H9 (cell line): ENCODE measurements at regions not wholly inside any gene's neighbourhood (a gene's known extent, or its start where the extent isn't known, plus 50 kb on each side); places are given as distances from the start of the nearest gene placed in this dataset.

Experiments used
- DNase-seq: peaks from one replicate; pipeline ENCODE4 v3.0.0-alpha.2; 2017
- H2AFZ ChIP-seq: one replicate; pipeline ENCODE4 v1.6.1; 2013; ENCODE audit warnings: mild to moderate bottlenecking, low read length, control low read depth, moderate library complexity
- H2AK5ac ChIP-seq: 2 replicates; pipeline ENCODE4 v1.6.1; 2013; ENCODE audit warnings: low read length, control low read depth, mixed read lengths; ENCODE audit not compliant: insufficient read length
- H2BK120ac ChIP-seq: one replicate; pipeline ENCODE4 v1.6.1; 2013; ENCODE audit warnings: low read depth, mild to moderate bottlenecking, low read length, control low read depth, inconsistent platforms; ENCODE audit not compliant: poor library complexity, severe bottlenecking
- H2BK12ac ChIP-seq: 2 replicates; pipeline ENCODE4 v1.6.1; 2013; ENCODE audit warnings: low read length, control low read depth, mixed read lengths, low read depth; ENCODE audit not compliant: insufficient read length
- H2BK15ac ChIP-seq: 2 replicates; pipeline ENCODE4 v1.6.1; 2013; ENCODE audit warnings: low read depth, low read length, control low read depth
- H2BK20ac ChIP-seq: one replicate; pipeline ENCODE4 v1.6.1; 2013; ENCODE audit warnings: low read depth, mild to moderate bottlenecking, low read length, control low read depth, inconsistent platforms; ENCODE audit not compliant: poor library complexity, severe bottlenecking
- H2BK5ac ChIP-seq: 2 replicates; pipeline ENCODE4 v1.6.1; 2013; ENCODE audit warnings: low read length, control low read depth, mixed read lengths; ENCODE audit not compliant: insufficient read length
- H3K14ac ChIP-seq: 2 replicates; pipeline ENCODE4 v1.6.1; 2013; ENCODE audit warnings: low read length, control low read depth; ENCODE audit not compliant: insufficient read depth
- H3K18ac ChIP-seq: 2 replicates; pipeline ENCODE4 v1.6.1; 2013; ENCODE audit warnings: low read depth, mild to moderate bottlenecking, mixed read lengths, low read length, control low read depth; ENCODE audit not compliant: insufficient read length
- H3K23ac ChIP-seq: 2 replicates; pipeline ENCODE4 v1.6.1; 2013; ENCODE audit warnings: low read length, control low read depth, mixed read lengths, low read depth; ENCODE audit not compliant: insufficient read length
- H3K23me2 ChIP-seq: 2 replicates; pipeline ENCODE4 v1.6.1; 2013; ENCODE audit warnings: low read depth, mild to moderate bottlenecking, mixed read lengths, low read length, control low read depth; ENCODE audit not compliant: insufficient read length, poor library complexity, severe bottlenecking
- H3K27ac ChIP-seq: 2 replicates; pipeline ENCODE4 v1.5.1; 2013; ENCODE audit warnings: low read length, control low read depth, mixed read lengths, low read depth; ENCODE audit not compliant: insufficient read length
- H3K27me3 ChIP-seq: 2 replicates; pipeline ENCODE4 v1.6.1; 2013; ENCODE audit warnings: low read length, control low read depth, inconsistent platforms; ENCODE audit not compliant: insufficient read depth
- H3K4ac ChIP-seq: 2 replicates; pipeline ENCODE4 v1.6.1; 2013; ENCODE audit warnings: low read depth, mild to moderate bottlenecking, control low read depth, inconsistent platforms, low read length, moderate library complexity
- H3K4me1 ChIP-seq: 2 replicates; pipeline ENCODE4 v1.6.1; 2013; ENCODE audit warnings: low read length, control low read depth, inconsistent platforms; ENCODE audit not compliant: insufficient read depth
- H3K4me2 ChIP-seq: 2 replicates; pipeline ENCODE4 v1.6.1; 2013; ENCODE audit warnings: low read length, control low read depth, mixed read lengths; ENCODE audit not compliant: insufficient read length, insufficient read depth
- H3K56ac ChIP-seq: 2 replicates; pipeline ENCODE4 v1.6.1; 2013; ENCODE audit warnings: low read depth, mild to moderate bottlenecking, mixed read lengths, low read length, control low read depth; ENCODE audit not compliant: insufficient read length
- H3K79me1 ChIP-seq: 2 replicates; pipeline ENCODE4 v1.6.1; 2013; ENCODE audit warnings: low read depth, mild to moderate bottlenecking, moderate library complexity, low read length, control low read depth, inconsistent platforms; ENCODE audit not compliant: insufficient read depth, poor library complexity, severe bottlenecking
- H3K79me2 ChIP-seq: 2 replicates; pipeline ENCODE4 v1.6.1; 2013; ENCODE audit warnings: low read length, control low read depth, inconsistent platforms; ENCODE audit not compliant: insufficient read depth
- H3K9ac ChIP-seq: 2 replicates; pipeline ENCODE4 v1.6.1; 2013; ENCODE audit warnings: low read length, control low read depth, mixed read lengths; ENCODE audit not compliant: insufficient read length; ENCODE audit errors: extremely low read depth
- H3K9me3 ChIP-seq: one replicate; pipeline ENCODE4 v1.6.1; 2013; ENCODE audit warnings: low read depth, low read length, inconsistent platforms; ENCODE audit not compliant: control insufficient read depth
- H3T11ph ChIP-seq: one replicate; pipeline ENCODE4 v1.6.1; 2013; ENCODE audit warnings: mild to moderate bottlenecking, low read length, control low read depth, inconsistent platforms
- H4K20me1 ChIP-seq: one replicate; pipeline ENCODE4 v1.6.1; 2013; ENCODE audit not compliant: control insufficient read depth, insufficient read length, insufficient read depth
- H4K5ac ChIP-seq: 2 replicates; pipeline ENCODE4 v1.6.1; 2013; ENCODE audit warnings: low read depth, mild to moderate bottlenecking, mixed read lengths, low read length, control low read depth; ENCODE audit not compliant: insufficient read length
- H4K8ac ChIP-seq: replicated peaks from 2 replicates; pipeline ENCODE4 v1.6.1; 2013; ENCODE audit warnings: low read length, control low read depth, mixed read lengths, low read depth; ENCODE audit not compliant: insufficient read length
- H4K91ac ChIP-seq: 2 replicates; pipeline ENCODE4 v1.6.1; 2013; ENCODE audit warnings: low read depth, mild to moderate bottlenecking, moderate library complexity, mixed read lengths, low read length, control low read depth; ENCODE audit not compliant: insufficient read length
- H3K27ac Mint-ChIP-seq, 3 experiments: 2 replicates in 2 of 3; 3 replicates in 1 of 3; pipeline ENCODE4 v1.8.0; 2020 to 2021; ENCODE audit warnings: mixed read lengths in 3 of 3, mild to moderate bottlenecking in 1 of 3, moderate library complexity in 1 of 3
- H3K27me3 Mint-ChIP-seq: 2 replicates; pipeline ENCODE4 v1.8.0; 2021; ENCODE audit warnings: low read depth, mild to moderate bottlenecking, moderate library complexity, mixed read lengths
- H3K36me3 Mint-ChIP-seq, 3 experiments: 2 replicates in 2 of 3; 3 replicates in 1 of 3; pipeline ENCODE4 v1.8.0; 2020 to 2021; ENCODE audit warnings: low read depth in 3 of 3, mixed read lengths in 3 of 3; ENCODE audit not compliant: insufficient read depth in 1 of 3
- H3K4me1 Mint-ChIP-seq, 2 experiments: 2 replicates each; pipeline ENCODE4 v1.8.0; 2020; ENCODE audit warnings: mixed read lengths in 2 of 2
- H3K4me3 Mint-ChIP-seq, 2 experiments: 2 replicates in 1 of 2; 3 replicates in 1 of 2; pipeline ENCODE4 v1.8.0; 2020 to 2021; ENCODE audit warnings: mild to moderate bottlenecking in 2 of 2, mixed read lengths in 2 of 2, moderate library complexity in 1 of 2
- H3K9me3 Mint-ChIP-seq, 2 experiments: 2 replicates in 1 of 2; 3 replicates in 1 of 2; pipeline ENCODE4 v1.8.0; 2020; ENCODE audit warnings: mild to moderate bottlenecking in 2 of 2, mixed read lengths in 2 of 2, moderate library complexity in 1 of 2
- WGBS: extraction: QIAGEN DNeasy Blood & Tissue Kit; methylation state at CpG from one replicate; pipeline ENCODE4 v1.1.7; 2013; ENCODE audit warnings: missing lambda C conversion rate, low lambda C conversion rate, mixed read lengths; ENCODE audit not compliant: insufficient read length; ENCODE audit errors: extremely low coverage; 5-methylcytosine and 5-hydroxymethylcytosine counted together
- TF ChIP-seq, protein P1 (sequence below): fragments of 200-600 bp; sonication (generic); conservative IDR thresholded peaks from 3 replicates; pipeline ENCODE4 v1.8.0; 2021; ENCODE audit warnings: antibody characterized with exemption, mild to moderate bottlenecking

DNA sequence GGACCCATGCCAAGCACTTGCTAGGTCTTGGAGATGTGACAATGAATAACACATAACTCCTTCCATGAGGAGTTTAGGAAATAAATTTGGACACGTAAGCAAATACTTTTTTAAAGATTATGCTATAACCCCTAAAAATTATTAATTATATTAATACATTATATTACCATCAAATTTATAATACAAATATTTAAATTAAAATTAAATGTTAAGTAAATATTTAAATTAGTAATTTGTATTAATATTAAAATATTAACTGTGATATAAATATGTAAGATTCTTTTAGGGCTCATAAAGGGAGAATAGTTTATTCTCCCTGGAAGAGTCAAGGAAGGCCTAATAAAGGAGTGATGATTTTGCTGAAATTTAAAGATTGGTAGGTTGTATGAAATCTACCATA is 121.1 kb downstream of the RAP2A start:
- Mint-ChIP-seq H3K4me1 (no peaks in the 10 kb centered on the region), H3K4me3 (no peak overlapping the region), H3K27ac (no peak overlapping the region), H3K27me3 (no peaks in the 10 kb centered on the region; the same call in 1 of the 2 replicates), H3K36me3 (no peaks in the 10 kb centered on the region), H3K9me3 (no peaks in the 10 kb centered on the region; a peak in 1 of 5 replicates)
- TF ChIP-seq, protein P1, sequence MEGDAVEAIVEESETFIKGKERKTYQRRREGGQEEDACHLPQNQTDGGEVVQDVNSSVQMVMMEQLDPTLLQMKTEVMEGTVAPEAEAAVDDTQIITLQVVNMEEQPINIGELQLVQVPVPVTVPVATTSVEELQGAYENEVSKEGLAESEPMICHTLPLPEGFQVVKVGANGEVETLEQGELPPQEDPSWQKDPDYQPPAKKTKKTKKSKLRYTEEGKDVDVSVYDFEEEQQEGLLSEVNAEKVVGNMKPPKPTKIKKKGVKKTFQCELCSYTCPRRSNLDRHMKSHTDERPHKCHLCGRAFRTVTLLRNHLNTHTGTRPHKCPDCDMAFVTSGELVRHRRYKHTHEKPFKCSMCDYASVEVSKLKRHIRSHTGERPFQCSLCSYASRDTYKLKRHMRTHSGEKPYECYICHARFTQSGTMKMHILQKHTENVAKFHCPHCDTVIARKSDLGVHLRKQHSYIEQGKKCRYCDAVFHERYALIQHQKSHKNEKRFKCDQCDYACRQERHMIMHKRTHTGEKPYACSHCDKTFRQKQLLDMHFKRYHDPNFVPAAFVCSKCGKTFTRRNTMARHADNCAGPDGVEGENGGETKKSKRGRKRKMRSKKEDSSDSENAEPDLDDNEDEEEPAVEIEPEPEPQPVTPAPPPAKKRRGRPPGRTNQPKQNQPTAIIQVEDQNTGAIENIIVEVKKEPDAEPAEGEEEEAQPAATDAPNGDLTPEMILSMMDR = no peak
- no peak overlapping the region for H3K56ac ChIP-seq
- H3T11ph ChIP-seq = no peak overlapping the region
- no peaks in the 10 kb centered on the region for H3K79me1 ChIP-seq
- H4K8ac ChIP-seq = no peak overlapping the region
- no peak overlapping the region for H2BK12ac ChIP-seq
- no peak overlapping the region for H4K91ac ChIP-seq
- no peak overlapping the region for H3K9ac ChIP-seq
- no peak overlapping the region for H2AK5ac ChIP-seq
- H2BK5ac ChIP-seq = no peak overlapping the region
- H2BK120ac ChIP-seq = no peak overlapping the region
- H3K4me1 ChIP-seq = no peaks in the 10 kb centered on the region
- H3K14ac ChIP-seq = no peak overlapping the region
- no peak overlapping the region for H4K5ac ChIP-seq
- WGBS = no CpG with 5 or more reads among the region's 1 CpG
- no peaks in the 10 kb centered on the region for H3K9me3 ChIP-seq
- H3K18ac ChIP-seq = no peak overlapping the region
- no peak overlapping the region for H3K4ac ChIP-seq
- no peaks in the 10 kb centered on the region for H3K79me2 ChIP-seq
- H3K23ac ChIP-seq = no peak overlapping the region
- no peak overlapping the region for H3K4me2 ChIP-seq
- H3K27ac ChIP-seq = no peak overlapping the region
- no peaks in the 10 kb centered on the region for H3K27me3 ChIP-seq
- H2AFZ ChIP-seq = no peak overlapping the region
- H2BK15ac ChIP-seq = no peak overlapping the region
- no peaks in the 10 kb centered on the region for H4K20me1 ChIP-seq
- DNase-seq = no peak
- H3K23me2 ChIP-seq = no peaks in the 10 kb centered on the region
- no peak overlapping the region for H2BK20ac ChIP-seq
